Panc1 (cell line): ENCODE measurements at regions not wholly inside any gene's neighbourhood (a gene's known extent, or its start where the extent isn't known, plus 50 kb on each side); places are given as distances from the start of the nearest gene placed in this dataset.

Experiments
- ATAC-seq: fragments of 200-7000 bp; cut with Tn5 transposase; 2 replicates; pipeline ENCODE4 v1.9.1; 2020; ENCODE audit warnings: mild to moderate bottlenecking, moderate library complexity
- BruUV-seq: library from RNA; stranded (reverse); fragments of 400-500 nt; replicated peaks from 2 replicates; lab custom pipeline; 2021; lab: Mats Ljungman, UMichigan
- CTCF ChIA-PET: fragments of 300-600 bp; sonication (Branson Sonifier 250); formaldehyde crosslinking; loops from one replicate; lab custom pipeline; 2022; ENCODE audit warnings: antibody characterized with exemption; lab: Charles Lee
- POLR2A ChIA-PET: fragments of 300-600 bp; sonication (Branson Sonifier 250); formaldehyde crosslinking; loops from one replicate; lab custom pipeline; 2022; ENCODE audit warnings: antibody characterized with exemption; lab: Charles Lee
- DNase-seq: peaks from one replicate; pipeline ENCODE4 v3.0.0-alpha.2; 2010; ENCODE audit warnings: low read depth, low spot score
- H3K27ac ChIP-seq: 2 replicates; pipeline ENCODE4 v1.5.1; 2011; ENCODE audit warnings: mild to moderate bottlenecking, low read length, inconsistent platforms
- H3K27me3 ChIP-seq: fragments of 200-500 bp; sonication (Bioruptor generic); 2 replicates; pipeline ENCODE4 v1.6.0; 2014; ENCODE audit warnings: low read length, inconsistent platforms; ENCODE audit not compliant: control insufficient read depth, insufficient read depth
- H3K36me3 ChIP-seq: fragments of 200-500 bp; sonication (Bioruptor generic); 2 replicates; pipeline ENCODE4 v1.5.1; 2014; ENCODE audit warnings: inconsistent platforms, mild to moderate bottlenecking, low read length, moderate library complexity; ENCODE audit not compliant: control insufficient read depth, insufficient read depth
- H3K4me1 ChIP-seq: 2 replicates; pipeline ENCODE4 v1.5.1; 2011; ENCODE audit warnings: inconsistent platforms, mild to moderate bottlenecking, low read length, moderate library complexity; ENCODE audit not compliant: control insufficient read depth, insufficient read depth
- H3K4me3 ChIP-seq, 2 experiments: 2 replicates each; pipeline ENCODE4 v1.5.1; 2011 to 2012; ENCODE audit warnings: low read depth in 2 of 2, low read length in 2 of 2, mild to moderate bottlenecking in 2 of 2, inconsistent platforms in 1 of 2, moderate library complexity in 1 of 2
- H3K9me3 ChIP-seq: fragments of 200-500 bp; sonication (Bioruptor generic); 2 replicates; pipeline ENCODE4 v1.5.1; 2014; ENCODE audit warnings: low read depth, mild to moderate bottlenecking, inconsistent platforms, low read length, moderate library complexity; ENCODE audit not compliant: control insufficient read depth, insufficient read depth
- CTCF ChIP-seq: fragments of 450-650 bp; IDR thresholded peaks from 2 replicates; pipeline ENCODE4 v1.5.1; 2017; ENCODE audit warnings: mild to moderate bottlenecking
- POLR2AphosphoS5 ChIP-seq: IDR thresholded peaks from 2 replicates; pipeline ENCODE4 v1.6.1; 2012; ENCODE audit warnings: mild to moderate bottlenecking, low read depth, low read length, moderate library complexity
- SIN3A ChIP-seq: IDR thresholded peaks from 2 replicates; pipeline ENCODE4 v1.6.1; 2012; ENCODE audit warnings: low read depth, mild to moderate bottlenecking, low read length, moderate library complexity, borderline replicate concordance; ENCODE audit not compliant: insufficient read depth
- TCF7L2 ChIP-seq: IDR thresholded peaks from 2 replicates; pipeline ENCODE4 v1.6.1; 2011; ENCODE audit warnings: mild to moderate bottlenecking, low read depth, low read length, inconsistent platforms
- in situ Hi-C: cut with HindIII; loops from 2 replicates; pipeline ENCODE4 v1.10.0; 2016; ENCODE audit warnings: low sequenced_read_pairs, low pct_unique_long_range_greater_than_20kb
- intact Hi-C: fragments of 100-400 bp; cut with micrococcal nuclease; formaldehyde crosslinking; loops from one replicate; pipeline ENCODE4 v1.10.0; 2022; ENCODE audit not compliant: unreplicated experiment
- TF ChIP-seq, protein P1 (sequence below), 2 experiments: IDR thresholded peaks; 2 replicates each; pipeline ENCODE4 v1.6.1; 2011 to 2012; ENCODE audit warnings: low read depth in 2 of 2, control low read depth in 1 of 2, low read length in 1 of 2, mild to moderate bottlenecking in 1 of 2, moderate library complexity in 1 of 2; ENCODE audit not compliant: insufficient read depth in 1 of 2

- H3K4me3 ChIP-seq = no peak overlapping the region
- no peaks in the 10 kb centered on the region for H3K27me3 ChIP-seq
- H3K27ac ChIP-seq = no peak overlapping the region
- CTCF ChIA-PET = no interaction called here
- no peaks in the 10 kb centered on the region for H3K4me1 ChIP-seq
- BruUV-seq = no TSS peak
- DNase-seq = no peak
- TF ChIP-seq SIN3A (no peak), CTCF (no peak), POLR2AphosphoS5 (no peak), TCF7L2 (no peak)
- TF ChIP-seq, protein P1, sequence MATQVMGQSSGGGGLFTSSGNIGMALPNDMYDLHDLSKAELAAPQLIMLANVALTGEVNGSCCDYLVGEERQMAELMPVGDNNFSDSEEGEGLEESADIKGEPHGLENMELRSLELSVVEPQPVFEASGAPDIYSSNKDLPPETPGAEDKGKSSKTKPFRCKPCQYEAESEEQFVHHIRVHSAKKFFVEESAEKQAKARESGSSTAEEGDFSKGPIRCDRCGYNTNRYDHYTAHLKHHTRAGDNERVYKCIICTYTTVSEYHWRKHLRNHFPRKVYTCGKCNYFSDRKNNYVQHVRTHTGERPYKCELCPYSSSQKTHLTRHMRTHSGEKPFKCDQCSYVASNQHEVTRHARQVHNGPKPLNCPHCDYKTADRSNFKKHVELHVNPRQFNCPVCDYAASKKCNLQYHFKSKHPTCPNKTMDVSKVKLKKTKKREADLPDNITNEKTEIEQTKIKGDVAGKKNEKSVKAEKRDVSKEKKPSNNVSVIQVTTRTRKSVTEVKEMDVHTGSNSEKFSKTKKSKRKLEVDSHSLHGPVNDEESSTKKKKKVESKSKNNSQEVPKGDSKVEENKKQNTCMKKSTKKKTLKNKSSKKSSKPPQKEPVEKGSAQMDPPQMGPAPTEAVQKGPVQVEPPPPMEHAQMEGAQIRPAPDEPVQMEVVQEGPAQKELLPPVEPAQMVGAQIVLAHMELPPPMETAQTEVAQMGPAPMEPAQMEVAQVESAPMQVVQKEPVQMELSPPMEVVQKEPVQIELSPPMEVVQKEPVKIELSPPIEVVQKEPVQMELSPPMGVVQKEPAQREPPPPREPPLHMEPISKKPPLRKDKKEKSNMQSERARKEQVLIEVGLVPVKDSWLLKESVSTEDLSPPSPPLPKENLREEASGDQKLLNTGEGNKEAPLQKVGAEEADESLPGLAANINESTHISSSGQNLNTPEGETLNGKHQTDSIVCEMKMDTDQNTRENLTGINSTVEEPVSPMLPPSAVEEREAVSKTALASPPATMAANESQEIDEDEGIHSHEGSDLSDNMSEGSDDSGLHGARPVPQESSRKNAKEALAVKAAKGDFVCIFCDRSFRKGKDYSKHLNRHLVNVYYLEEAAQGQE (IDR thresholded peaks at IDR 0.05; ENCODE audit: insufficient read depth in 1 of 2, low read depth in 2 of 2, low read length in 1 of 2) = no peak
- ATAC-seq = no peak
- in situ Hi-C loops = no loop called here
- intact Hi-C loops = no loop called here
- POLR2A ChIA-PET = no interaction called here
- H3K9me3 ChIP-seq = 0 out of 2 replicates have a peak, but pooled peaks cover 7% of the 10 kb centered on the region
- no peaks in the 10 kb centered on the region for H3K36me3 ChIP-seq
Measured at GRCh38 chr6:100987556-100987955, 106.4 kb upstream of the ASCC3 start.

DNA sequence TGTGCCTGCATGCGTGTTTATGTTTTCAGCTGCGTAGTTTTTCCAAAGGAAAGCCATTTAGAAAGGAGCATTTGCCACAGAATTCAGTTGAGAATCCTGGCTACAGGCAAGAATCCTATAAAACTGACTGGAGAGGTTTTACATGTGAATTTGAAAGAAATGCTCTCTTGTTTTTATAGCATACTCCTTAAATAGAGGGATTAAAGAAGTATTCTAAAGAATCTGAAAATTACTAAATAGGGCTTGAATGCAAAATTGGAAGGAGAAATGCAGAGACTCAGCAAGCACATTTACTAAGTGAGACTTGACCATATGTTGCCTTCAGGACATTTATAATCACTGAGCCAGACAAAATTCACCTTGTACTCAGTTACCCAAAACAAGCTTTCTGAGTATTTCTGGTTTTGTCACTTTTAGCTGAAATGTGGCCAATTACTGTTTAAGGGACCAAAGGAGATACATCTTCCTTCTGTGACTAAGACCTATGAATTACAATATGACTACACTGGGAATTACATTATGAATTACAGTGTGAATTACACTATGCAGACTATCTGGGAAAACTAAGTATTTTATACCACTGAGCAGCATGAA lies 107.4 kb upstream of the ASCC3 start:
- H3K36me3 ChIP-seq = no peaks in the 10 kb centered on the region
- no peak overlapping the region for H3K4me3 ChIP-seq
- in situ Hi-C loops = no loop called here
- DNase-seq (no peak), ATAC-seq (no peak)
- no TSS peak for BruUV-seq
- intact Hi-C loops = no loop called here
- ChIA-PET POLR2A (no interaction called here), CTCF (no interaction called here)
- H3K4me1 ChIP-seq = no peaks in the 10 kb centered on the region
- H3K27me3 ChIP-seq = no peaks in the 10 kb centered on the region
- H3K9me3 ChIP-seq = 0 out of 2 replicates have a peak, but pooled peaks cover 4% of the 10 kb centered on the region
- TF ChIP-seq CTCF (no peak), SIN3A (no peak)
- TF ChIP-seq, protein P1 (IDR thresholded peaks at IDR 0.05; ENCODE audit: insufficient read depth in 1 of 2, low read depth in 2 of 2, low read length in 1 of 2) = no peak
- H3K27ac ChIP-seq = no peak overlapping the region
